H1 (cell line): ENCODE measurements at regions not wholly inside any gene's neighbourhood (a gene's known extent, or its start where the extent isn't known, plus 50 kb on each side); places are given as distances from the start of the nearest gene placed in this dataset.

Experiments
- CTCF ChIA-PET: fragments of 300-600 bp; sonication (Branson Sonifier 250); formaldehyde crosslinking; loops from one replicate; lab custom pipeline; 2021; ENCODE audit not compliant: partially characterized antibody; lab: Charles Lee
- POLR2A ChIA-PET: fragments of 300-600 bp; sonication (Branson Sonifier 250); formaldehyde crosslinking; loops from one replicate; lab custom pipeline; 2021; ENCODE audit warnings: inconsistent platforms; ENCODE audit not compliant: partially characterized antibody; lab: Charles Lee
- DNase-seq, 2 experiments: peaks; one replicate each; pipeline versions ENCODE4 v3.0.0 to v3.0.0-alpha.2; 2010 to 2022; ENCODE audit warnings: low spot score in 2 of 2, low read depth in 1 of 2, mixed read lengths in 1 of 2
- FAIRE-seq: peaks from 2 replicates; lab custom pipeline; 2011; peaks lifted over from hg19 to GRCh38; lab: Jason Lieb, UNC
- H2AFZ ChIP-seq: 2 replicates; pipeline ENCODE4 v1.8.1; 2012; ENCODE audit warnings: low read length, inconsistent platforms
- H2AK5ac ChIP-seq: 2 replicates; pipeline ENCODE4 v1.6.1; 2013; ENCODE audit warnings: low read depth, low read length
- H2BK120ac ChIP-seq: replicated peaks from 2 replicates; pipeline ENCODE3; 2013; ENCODE audit warnings: low read depth, low read length, inconsistent platforms
- H2BK12ac ChIP-seq: 2 replicates; pipeline ENCODE4 v1.6.1; 2013; ENCODE audit warnings: low read depth, low read length
- H2BK15ac ChIP-seq: 2 replicates; pipeline ENCODE4 v1.6.1; 2013; ENCODE audit warnings: low read length
- H2BK20ac ChIP-seq: 2 replicates; pipeline ENCODE4 v1.6.1; 2013; ENCODE audit warnings: low read length
- H2BK5ac ChIP-seq: 2 replicates; pipeline ENCODE4 v1.6.1; 2013; ENCODE audit warnings: low read depth, low read length
- H3K14ac ChIP-seq: 2 replicates; pipeline ENCODE4 v1.6.1; 2013; ENCODE audit warnings: inconsistent platforms; ENCODE audit not compliant: insufficient read length
- H3K18ac ChIP-seq: 2 replicates; pipeline ENCODE4 v1.6.1; 2013; ENCODE audit warnings: low read length; ENCODE audit errors: extremely low read depth
- H3K23ac ChIP-seq: 2 replicates; pipeline ENCODE4 v1.6.1; 2013; ENCODE audit warnings: inconsistent platforms; ENCODE audit not compliant: insufficient read length
- H3K23me2 ChIP-seq: 2 replicates; pipeline ENCODE4 v1.6.1; 2013; ENCODE audit warnings: low read depth, low read length
- H3K27ac ChIP-seq: 2 replicates; pipeline ENCODE4 v1.6.1; 2011; ENCODE audit warnings: low read depth, low read length, inconsistent platforms
- H3K27me3 ChIP-seq, 4 experiments: replicated peaks in 1 of 4; 1 replicate in 1 of 4; 2 replicates in 3 of 4; pipeline versions ENCODE4 v1.6.1 to v1.8.1; 2011 to 2013; ENCODE audit warnings: low read length in 3 of 4, mild to moderate bottlenecking in 3 of 4, inconsistent platforms in 2 of 4, mixed read lengths in 2 of 4, moderate library complexity in 1 of 4; ENCODE audit not compliant: control insufficient read depth in 3 of 4, insufficient read depth in 3 of 4; ENCODE audit errors: extremely low read depth in 1 of 4
- H3K36me3 ChIP-seq, 4 experiments: 2 replicates each; pipeline versions ENCODE4 v1.6.1 to v1.8.1; 2011 to 2013; ENCODE audit warnings: mild to moderate bottlenecking in 4 of 4, low read length in 3 of 4, moderate library complexity in 2 of 4, control low read depth in 1 of 4, inconsistent platforms in 1 of 4; ENCODE audit not compliant: insufficient read depth in 4 of 4, control insufficient read depth in 2 of 4
- H3K4ac ChIP-seq: replicated peaks from 2 replicates; pipeline ENCODE3; 2013; ENCODE audit warnings: low read length, low read depth, mixed read lengths, inconsistent platforms; ENCODE audit not compliant: insufficient read length
- H3K4me1 ChIP-seq, 4 experiments: replicated peaks in 1 of 4; 1 replicate in 1 of 4; 2 replicates in 3 of 4; pipeline versions ENCODE4 v1.6.1 to v1.8.1; 2011 to 2013; ENCODE audit warnings: low read length in 3 of 4, inconsistent platforms in 2 of 4, mixed read lengths in 1 of 4; ENCODE audit not compliant: insufficient read depth in 4 of 4, control insufficient read depth in 3 of 4
- H3K4me2 ChIP-seq, 2 experiments: 2 replicates each; pipeline versions ENCODE4 v1.6.1 to v1.8.1; 2011 to 2013; ENCODE audit warnings: low read depth in 2 of 2, low read length in 2 of 2, control low read depth in 1 of 2, inconsistent platforms in 1 of 2, mild to moderate bottlenecking in 1 of 2; ENCODE audit not compliant: insufficient read depth in 1 of 2
- H3K4me3 ChIP-seq, 4 experiments: fragments of 200-600, 300-600 bp in 1 of 4; sonication (generic), shearing (Covaris generic), sonication (Bioruptor Twin) in 1 of 4; 2 replicates each; pipeline versions ENCODE4 v1.5.1 to v1.8.1; 2011 to 2016; ENCODE audit warnings: low read length in 4 of 4, low read depth in 3 of 4, control low read depth in 2 of 4, inconsistent platforms in 2 of 4, mild to moderate bottlenecking in 2 of 4, mixed read lengths in 1 of 4, moderate library complexity in 1 of 4; ENCODE audit not compliant: insufficient read depth in 2 of 4; ENCODE audit errors: extremely low read depth in 1 of 4
- H3K56ac ChIP-seq: replicated peaks from 2 replicates; pipeline ENCODE3; 2013; ENCODE audit warnings: low read depth, mild to moderate bottlenecking, mixed read lengths, low read length, inconsistent platforms; ENCODE audit not compliant: insufficient read length
- H3K79me1 ChIP-seq: 2 replicates; pipeline ENCODE4 v1.6.1; 2013; ENCODE audit warnings: low read depth, low read length, control low read depth
- H3K79me2 ChIP-seq, 2 experiments: 2 replicates each; pipeline versions ENCODE4 v1.6.1 to v1.8.1; 2012 to 2013; ENCODE audit warnings: low read length in 2 of 2, mild to moderate bottlenecking in 2 of 2, inconsistent platforms in 1 of 2; ENCODE audit not compliant: insufficient read depth in 2 of 2, control insufficient read depth in 1 of 2
- H3K9ac ChIP-seq, 4 experiments: replicated peaks in 1 of 4; 1 replicate in 1 of 4; 2 replicates in 3 of 4; pipeline versions ENCODE4 v1.6.1 to v1.8.1; 2011 to 2013; ENCODE audit warnings: low read depth in 3 of 4, low read length in 3 of 4, control low read depth in 2 of 4, mild to moderate bottlenecking in 2 of 4, moderate library complexity in 2 of 4, inconsistent platforms in 1 of 4; ENCODE audit errors: extremely low read depth in 1 of 4
- H3K9me3 ChIP-seq, 2 experiments: 2 replicates each; pipeline versions ENCODE4 v1.6.1 to v1.8.1; 2012 to 2013; ENCODE audit warnings: mild to moderate bottlenecking in 2 of 2, moderate library complexity in 2 of 2, control low read depth in 1 of 2, inconsistent platforms in 1 of 2, low read depth in 1 of 2, low read length in 1 of 2, mixed read lengths in 1 of 2; ENCODE audit not compliant: insufficient read depth in 2 of 2
- H4K20me1 ChIP-seq, 2 experiments: replicated peaks in 1 of 2; 2 replicates each; pipeline versions ENCODE3 to v1.8.1; 2011 to 2013; ENCODE audit warnings: inconsistent platforms in 2 of 2, low read length in 2 of 2, mild to moderate bottlenecking in 1 of 2; ENCODE audit not compliant: insufficient read depth in 2 of 2, control insufficient read depth in 1 of 2
- H4K5ac ChIP-seq: 2 replicates; pipeline ENCODE4 v1.6.1; 2013; ENCODE audit warnings: low read length, low read depth, mixed read lengths, inconsistent platforms; ENCODE audit not compliant: insufficient read length
- H4K8ac ChIP-seq: 2 replicates; pipeline ENCODE4 v1.8.0; 2013; ENCODE audit warnings: mild to moderate bottlenecking, moderate library complexity, low read length, inconsistent platforms; ENCODE audit not compliant: insufficient read depth; ENCODE audit errors: extremely low read depth
- H4K91ac ChIP-seq: replicated peaks from 2 replicates; pipeline ENCODE3; 2013; ENCODE audit warnings: low read length, mixed read lengths, inconsistent platforms; ENCODE audit not compliant: insufficient read length
- ASH2L ChIP-seq: fragments of 200-600, 300-600 bp; sonication (generic); IDR thresholded peaks from one replicate; pipeline ENCODE4 v1.7.1; 2017; ENCODE audit warnings: low read length
- BACH1 ChIP-seq: IDR thresholded peaks from 2 replicates; pipeline ENCODE4 v1.6.1; 2012; ENCODE audit warnings: low read length, improper control_type of control experiment
- BRCA1 ChIP-seq: IDR thresholded peaks from 2 replicates; pipeline ENCODE4 v1.6.1; 2012; ENCODE audit warnings: low read depth, low read length, improper control_type of control experiment
- CBX5 ChIP-seq: fragments of 300-800, 300-1000 bp; sonication (generic); IDR thresholded peaks from 2 replicates; pipeline ENCODE4 v1.7.1; 2016; ENCODE audit warnings: antibody characterized with exemption, low read length, low read depth
- MAFK ChIP-seq: IDR thresholded peaks from 2 replicates; pipeline ENCODE4 v1.6.1; 2012; ENCODE audit warnings: low read depth, mild to moderate bottlenecking, improper control_type of control experiment, low read length
- NANOG ChIP-seq: IDR thresholded peaks from 2 replicates; pipeline ENCODE4 v1.6.1; 2011; ENCODE audit warnings: low read length, low read depth, mild to moderate bottlenecking, inconsistent platforms; ENCODE audit not compliant: insufficient read depth, poor library complexity, severe bottlenecking
- POU5F1 ChIP-seq: IDR thresholded peaks from 2 replicates; pipeline ENCODE4 v1.6.1; 2011; ENCODE audit warnings: low read depth, mild to moderate bottlenecking, low read length, moderate library complexity
- RAD21 ChIP-seq, 2 experiments: IDR thresholded peaks in 1 of 2; conservative IDR thresholded peaks in 1 of 2; 2 replicates each; pipeline ENCODE4 v1.6.1; 2011; ENCODE audit warnings: low read depth in 2 of 2, low read length in 2 of 2, improper control_type of control experiment in 1 of 2, inconsistent platforms in 1 of 2, mild to moderate bottlenecking in 1 of 2, moderate library complexity in 1 of 2
- SAP30 ChIP-seq: fragments of 300-600 bp; sonication (generic); IDR thresholded peaks from 2 replicates; pipeline ENCODE4 v1.7.1; 2012; ENCODE audit warnings: low read length, moderate library complexity, mild to moderate bottlenecking, inconsistent platforms; ENCODE audit not compliant: insufficient read depth, insufficient replicate concordance
- SP4 ChIP-seq: IDR thresholded peaks from 2 replicates; pipeline ENCODE4 v1.6.1; 2012; ENCODE audit warnings: low read length, inconsistent platforms
- ZNF274 ChIP-seq: IDR thresholded peaks from 2 replicates; pipeline ENCODE4 v1.7.0; 2012; ENCODE audit warnings: low read length, borderline replicate concordance; ENCODE audit errors: extremely low read depth
- WGBS, 2 experiments: shearing (Covaris generic) in 1 of 2; methylation state at CpG; one replicate each; pipeline versions ENCODE4 v1.1.6 to v1.1.7; 2013 to 2015; ENCODE audit warnings: low lambda C conversion rate in 2 of 2, mixed read lengths in 2 of 2, inconsistent platforms in 1 of 2, low coverage in 1 of 2, missing lambda C conversion rate in 1 of 2; ENCODE audit not compliant: insufficient replicate concordance in 2 of 2, insufficient coverage in 1 of 2, insufficient read length in 1 of 2; ENCODE audit errors: extremely low coverage in 1 of 2, missing lambda C conversion rate in 1 of 2; 5-methylcytosine and 5-hydroxymethylcytosine counted together

DNA sequence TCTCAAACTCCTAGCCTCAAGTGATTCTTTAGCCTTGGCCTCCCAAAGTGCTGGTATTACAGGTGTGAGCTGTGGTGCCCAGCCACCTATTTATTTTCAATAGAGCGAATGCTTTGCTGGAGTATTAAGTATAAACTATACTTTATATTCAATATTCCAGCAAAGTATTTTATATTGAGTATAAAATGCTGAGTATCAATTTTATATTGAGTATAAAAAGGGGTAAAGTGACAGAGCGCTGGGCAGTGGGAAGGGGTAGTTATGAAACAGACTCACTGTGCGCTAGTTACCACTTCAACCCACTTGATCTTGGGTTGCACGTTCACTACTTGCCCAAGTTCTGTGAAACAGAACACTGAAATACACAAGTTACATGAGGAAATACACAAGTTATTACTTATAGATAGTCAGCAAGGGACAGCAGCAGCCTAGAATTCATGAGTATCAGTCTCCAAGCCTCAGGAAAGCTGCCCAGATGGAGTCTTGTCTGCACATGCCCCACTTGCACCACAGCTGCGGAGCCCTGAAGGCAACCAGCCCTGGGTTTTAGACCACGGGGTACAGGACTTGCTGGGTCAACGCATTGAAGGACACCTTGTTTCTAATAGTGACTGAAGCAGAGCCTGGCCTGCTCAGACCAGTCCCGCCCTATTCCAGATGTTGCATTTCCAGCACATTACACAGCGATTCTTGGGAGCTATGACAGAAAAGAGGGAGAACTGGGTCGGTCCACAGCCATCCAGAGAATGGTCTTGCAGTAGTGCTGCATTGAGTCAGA lies 51.6 kb upstream of the SYT13 start:
- H2BK20ac ChIP-seq = 0 out of 2 replicates have a peak overlapping the region, but pooled peaks have one; percentile 34
- H2AK5ac ChIP-seq = no peak overlapping the region
- no peaks in the 10 kb centered on the region for H3K79me1 ChIP-seq
- H2BK5ac ChIP-seq = no peak overlapping the region
- H2BK15ac ChIP-seq = no peak overlapping the region
- no peak overlapping the region for H4K91ac ChIP-seq
- H3K36me3 ChIP-seq = no peaks in the 10 kb centered on the region
- H3K9me3 ChIP-seq = no peaks in the 10 kb centered on the region
- no peak overlapping the region for H3K56ac ChIP-seq
- H3K23ac ChIP-seq = no peak overlapping the region
- FAIRE-seq (no peak), DNase-seq (peak in 1 of 2 experiments; percentile 22)
- WGBS, 2 experiments = 90% methylated on average over 10 of the region's 10 CpGs; no CpG with 5 or more reads in 1 of the 2 experiments
- H3K4me3 ChIP-seq = no peak overlapping the region
- H2AFZ ChIP-seq = no peak overlapping the region
- ChIA-PET POLR2A (no interaction called here), CTCF (interaction anchor here (0.6 to 3.0 kb wide), 10 partner anchors 9 to 434 kb away, joined by 3 to 18 read pairs (median 3); no protein-coding TSS in a partner anchor)
- no peak overlapping the region for H3K9ac ChIP-seq
- no peak overlapping the region for H3K4ac ChIP-seq
- H2BK120ac ChIP-seq = no peak overlapping the region
- no peak overlapping the region for H2BK12ac ChIP-seq
- H3K14ac ChIP-seq = no peak overlapping the region
- no peaks in the 10 kb centered on the region for H3K27me3 ChIP-seq
- no peaks in the 10 kb centered on the region for H3K79me2 ChIP-seq
- no peak overlapping the region for H4K8ac ChIP-seq
- TF ChIP-seq RAD21 (IDR thresholded peaks at IDR 0.05 in 1 of 2, conservative IDR thresholded peaks at IDR 0.05 in 1 of 2; ENCODE audit: low read depth in 2 of 2, low read length in 2 of 2) = no peak
- TF ChIP-seq BRCA1 = no peak
- TF ChIP-seq NANOG = no peak
- no peak for TF ChIP-seq MAFK
- no peak for TF ChIP-seq ASH2L
- no peak for TF ChIP-seq POU5F1
- no peak for TF ChIP-seq SP4
- TF ChIP-seq ZNF274 = no peak
- no peak for TF ChIP-seq SAP30
- no peak for TF ChIP-seq CBX5
- no peak for TF ChIP-seq BACH1
- no peak overlapping the region for H3K18ac ChIP-seq
- no peak overlapping the region for H4K5ac ChIP-seq
- no peaks in the 10 kb centered on the region for H4K20me1 ChIP-seq
- H3K4me1 ChIP-seq = peaks cover 0 to 5% (median 4%) of the 10 kb centered on the region in 4 experiments; a peak in 4 of 7 replicates
- H3K27ac ChIP-seq = no peak overlapping the region
- H3K23me2 ChIP-seq = no peaks in the 10 kb centered on the region
- no peak overlapping the region for H3K4me2 ChIP-seq
